ENCODE measurements at regions not wholly inside any gene's neighbourhood (a gene's known extent, or its start where the extent isn't known, plus 50 kb on each side); places are given as distances from the start of the nearest gene placed in this dataset.

DNA sequence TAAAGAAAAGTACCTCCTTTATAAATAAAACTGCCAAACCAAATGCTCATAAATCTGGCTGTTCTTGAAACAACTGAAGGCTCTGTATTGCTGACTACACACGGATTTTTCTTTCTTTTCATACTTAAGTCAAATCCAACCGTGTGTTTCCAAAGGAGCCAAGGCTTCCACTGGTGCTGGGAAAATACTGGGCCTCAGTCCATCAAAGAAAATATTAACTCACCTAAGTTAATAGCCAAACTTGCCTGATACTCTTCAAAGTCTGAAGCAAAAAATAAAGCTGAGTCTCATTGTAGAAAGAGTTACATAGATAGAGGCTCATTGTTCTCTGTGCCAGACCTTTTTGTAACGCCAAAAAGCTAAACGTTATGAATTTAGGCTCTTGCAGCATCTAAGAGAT, 350.4 kb upstream of the CDH9 start:
- no peak overlapping the region for H3K9ac ChIP-seq (ENCODE audit: low read length)
- no peaks in the 10 kb centered on the region for H3K79me1 ChIP-seq (replicated peaks; ENCODE audit: low read length, poor library complexity, severe bottlenecking)
- no peaks in the 10 kb centered on the region for H3K4me1 ChIP-seq (ENCODE audit: control insufficient read depth, insufficient read depth, low read depth, low read length)
- no peak overlapping the region for H3K14ac ChIP-seq (ENCODE audit: low read length in 2 of 2)
- no peak overlapping the region for H2BK120ac ChIP-seq (ENCODE audit: low read depth, low read length)
- no peak overlapping the region for H3K4me2 ChIP-seq (ENCODE audit: low read length, poor library complexity, severe bottlenecking)
- H4K91ac ChIP-seq (ENCODE audit: low read length) = no peak overlapping the region
- H3K9me3 ChIP-seq (ENCODE audit: control insufficient read depth, low read length) = no peaks in the 10 kb centered on the region
- no peaks in the 10 kb centered on the region for H3K36me3 ChIP-seq (ENCODE audit: control insufficient read depth in 1 of 2, insufficient read depth in 2 of 2, low read depth in 1 of 2, low read length in 2 of 2)
- no peak overlapping the region for H2AFZ ChIP-seq (ENCODE audit: low read depth, low read length)
- H3K27me3 ChIP-seq (ENCODE audit: control insufficient read depth in 1 of 2, insufficient read depth in 1 of 2, low read length in 2 of 2) = no peaks in the 10 kb centered on the region
- no peak overlapping the region for H2BK12ac ChIP-seq (ENCODE audit: low read length in 2 of 2)
- no peak overlapping the region for H2AK5ac ChIP-seq (ENCODE audit: low read length, severe bottlenecking)
- no peak overlapping the region for H3K4me3 ChIP-seq (ENCODE audit: insufficient read depth in 1 of 2, low read depth in 1 of 2, low read length in 2 of 2)
- H3K4ac ChIP-seq (ENCODE audit: low read depth in 1 of 2, low read length in 2 of 2) = no peak overlapping the region
- H2BK5ac ChIP-seq (ENCODE audit: low read depth, low read length, poor library complexity, severe bottlenecking) = no peak overlapping the region
- no peak overlapping the region for H3K18ac ChIP-seq (ENCODE audit: low read depth in 1 of 2, low read length in 2 of 2)
- WGBS = 85% methylated on average over 4 of the region's 4 CpGs
- no peak overlapping the region for H3K23ac ChIP-seq (ENCODE audit: low read length in 2 of 2)
- H4K8ac ChIP-seq (ENCODE audit: low read length) = no peak overlapping the region
- no peak for DNase-seq
- peak overlapping the region; percentile 11 for H3K27ac ChIP-seq (ENCODE audit: low read length, poor library complexity, severe bottlenecking)
- no peak overlapping the region for H2BK15ac ChIP-seq (ENCODE audit: low read depth, poor library complexity, severe bottlenecking)

DNA sequence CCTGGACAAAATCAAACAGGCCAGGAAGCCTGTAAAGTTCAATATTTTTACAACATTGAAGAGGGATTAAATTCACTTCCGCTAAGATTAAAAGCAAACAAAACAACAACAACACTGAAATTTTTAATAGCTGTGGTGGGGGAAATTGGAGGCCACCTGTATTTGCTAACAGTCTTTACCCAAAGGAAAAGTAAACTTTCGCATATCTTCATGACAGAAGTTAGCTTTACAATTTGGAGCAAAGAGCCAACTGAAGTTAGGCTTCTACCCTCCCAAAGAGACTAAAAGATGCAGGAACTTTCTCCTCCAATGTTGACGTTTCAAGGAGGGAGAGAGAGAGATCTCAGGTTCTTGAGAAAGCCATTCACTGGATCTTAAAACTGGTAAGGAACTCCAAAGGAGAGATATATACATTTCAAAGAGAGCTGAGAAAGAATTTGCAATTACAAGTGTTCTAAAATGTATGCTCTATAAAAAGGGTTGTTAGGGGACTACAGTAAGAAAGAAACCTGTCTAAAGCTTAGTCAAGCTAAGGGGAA, 349.2 kb upstream of the CDH9 start:
- 50% methylated on average over 1 of the region's 3 CpGs for WGBS
- H3K14ac ChIP-seq (ENCODE audit: low read length in 2 of 2) = no peak overlapping the region
- no peaks in the 10 kb centered on the region for H3K79me1 ChIP-seq (replicated peaks; ENCODE audit: low read length, poor library complexity, severe bottlenecking)
- H3K27me3 ChIP-seq (ENCODE audit: control insufficient read depth in 1 of 2, insufficient read depth in 1 of 2, low read length in 2 of 2) = no peaks in the 10 kb centered on the region
- no peak overlapping the region for H2BK5ac ChIP-seq (ENCODE audit: low read depth, low read length, poor library complexity, severe bottlenecking)
- no peaks in the 10 kb centered on the region for H3K36me3 ChIP-seq (ENCODE audit: control insufficient read depth in 1 of 2, insufficient read depth in 2 of 2, low read depth in 1 of 2, low read length in 2 of 2)
- no peaks in the 10 kb centered on the region for H3K4me1 ChIP-seq (ENCODE audit: control insufficient read depth, insufficient read depth, low read depth, low read length)
- H3K9ac ChIP-seq (ENCODE audit: low read length) = no peak overlapping the region
- H3K9me3 ChIP-seq (ENCODE audit: control insufficient read depth, low read length) = no peaks in the 10 kb centered on the region
- no peak overlapping the region for H3K4me2 ChIP-seq (ENCODE audit: low read length, poor library complexity, severe bottlenecking)
- no peak overlapping the region for H2AFZ ChIP-seq (ENCODE audit: low read depth, low read length)
- no peak overlapping the region for H4K91ac ChIP-seq (ENCODE audit: low read length)
- no peak overlapping the region for H4K8ac ChIP-seq (ENCODE audit: low read length)
- H2BK120ac ChIP-seq (ENCODE audit: low read depth, low read length) = no peak overlapping the region
- H2BK12ac ChIP-seq (ENCODE audit: low read length in 2 of 2) = no peak overlapping the region
- H3K4ac ChIP-seq (ENCODE audit: low read depth in 1 of 2, low read length in 2 of 2) = no peak overlapping the region
- no peak overlapping the region for H3K27ac ChIP-seq (ENCODE audit: low read length, poor library complexity, severe bottlenecking)
- no peak overlapping the region for H3K18ac ChIP-seq (ENCODE audit: low read depth in 1 of 2, low read length in 2 of 2)
- no peak overlapping the region for H2BK15ac ChIP-seq (ENCODE audit: low read depth, poor library complexity, severe bottlenecking)
- no peak for DNase-seq
- H3K4me3 ChIP-seq (ENCODE audit: insufficient read depth in 1 of 2, low read depth in 1 of 2, low read length in 2 of 2) = no peak overlapping the region
- no peak overlapping the region for H2AK5ac ChIP-seq (ENCODE audit: low read length, severe bottlenecking)
- no peak overlapping the region for H3K23ac ChIP-seq (ENCODE audit: low read length in 2 of 2)

DNA sequence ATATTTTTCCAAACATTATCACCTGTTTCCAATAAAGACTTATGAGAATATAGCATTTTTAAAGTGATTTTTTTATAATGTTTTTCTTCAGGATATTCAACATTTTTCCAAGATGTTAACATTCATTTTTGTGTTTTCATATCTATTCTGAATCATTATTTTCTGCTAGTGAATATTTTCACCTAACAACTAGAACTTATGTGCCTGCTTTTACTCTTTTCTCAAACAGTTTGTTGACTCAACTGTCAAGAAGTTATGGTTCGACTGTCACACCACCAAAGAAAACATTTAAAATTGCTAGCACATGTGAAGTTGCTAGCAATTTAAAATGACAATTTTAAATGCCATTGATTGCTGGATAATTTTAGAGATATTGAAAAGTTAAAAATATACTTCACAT, 343.3 kb upstream of the CDH9 start:
- Histone ChIP-seq H2BK12ac (ENCODE audit: low read length in 2 of 2) (no peak overlapping the region), H3K4me2 (ENCODE audit: low read length, poor library complexity, severe bottlenecking) (no peak overlapping the region), H3K27me3 (ENCODE audit: control insufficient read depth in 1 of 2, insufficient read depth in 1 of 2, low read length in 2 of 2) (no peaks in the 10 kb centered on the region), H3K9me3 (ENCODE audit: control insufficient read depth, low read length) (no peaks in the 10 kb centered on the region), H3K36me3 (ENCODE audit: control insufficient read depth in 1 of 2, insufficient read depth in 2 of 2, low read depth in 1 of 2, low read length in 2 of 2) (no peaks in the 10 kb centered on the region), H4K91ac (ENCODE audit: low read length) (no peak overlapping the region), H3K4ac (ENCODE audit: low read depth in 1 of 2, low read length in 2 of 2) (no peak overlapping the region), H3K27ac (ENCODE audit: low read length, poor library complexity, severe bottlenecking) (no peak overlapping the region), H3K4me3 (ENCODE audit: insufficient read depth in 1 of 2, low read depth in 1 of 2, low read length in 2 of 2) (no peak overlapping the region), H3K18ac (ENCODE audit: low read depth in 1 of 2, low read length in 2 of 2) (no peak overlapping the region), H3K23ac (ENCODE audit: low read length in 2 of 2) (no peak overlapping the region), H4K8ac (ENCODE audit: low read length) (no peak overlapping the region), H2BK5ac (ENCODE audit: low read depth, low read length, poor library complexity, severe bottlenecking) (no peak overlapping the region), H2BK15ac (ENCODE audit: low read depth, poor library complexity, severe bottlenecking) (no peak overlapping the region), H2AFZ (ENCODE audit: low read depth, low read length) (no peak overlapping the region), H3K4me1 (ENCODE audit: control insufficient read depth, insufficient read depth, low read depth, low read length) (no peaks in the 10 kb centered on the region), H2AK5ac (ENCODE audit: low read length, severe bottlenecking) (no peak overlapping the region), H3K79me1 (replicated peaks; ENCODE audit: low read length, poor library complexity, severe bottlenecking) (no peaks in the 10 kb centered on the region), H3K14ac (ENCODE audit: low read length in 2 of 2) (no peak overlapping the region), H2BK120ac (ENCODE audit: low read depth, low read length) (no peak overlapping the region), H3K9ac (ENCODE audit: low read length) (no peak overlapping the region)
- no peak for DNase-seq
- WGBS = no CpG with 5 or more reads among the region's 1 CpG

DNA sequence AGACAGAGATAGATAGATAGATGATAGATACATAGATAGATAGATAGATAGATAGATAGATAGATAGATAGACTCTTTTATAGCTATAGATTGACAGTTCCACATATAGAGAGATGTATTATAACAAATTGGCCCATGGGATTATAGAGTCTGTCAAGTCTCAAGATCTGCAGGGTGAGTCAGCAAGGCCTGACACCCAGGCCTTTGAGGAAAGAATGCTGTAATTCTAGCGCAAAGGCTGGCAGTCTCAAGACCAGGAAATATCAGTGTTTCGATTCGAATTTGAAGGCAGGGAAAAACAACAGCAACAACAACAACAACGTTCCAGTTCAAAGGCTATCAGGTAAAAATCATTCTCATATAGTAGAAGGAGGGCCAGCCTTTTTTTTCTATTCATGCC, 339.2 kb upstream of the CDH9 start:
- WGBS = 86% methylated on average over 4 of the region's 4 CpGs
- H3K9me3 ChIP-seq (ENCODE audit: control insufficient read depth, low read length) = no peaks in the 10 kb centered on the region
- no peak overlapping the region for H3K4ac ChIP-seq (ENCODE audit: low read depth in 1 of 2, low read length in 2 of 2)
- H3K18ac ChIP-seq (ENCODE audit: low read depth in 1 of 2, low read length in 2 of 2) = no peak overlapping the region
- DNase-seq = peak; percentile 11
- no peak overlapping the region for H2BK5ac ChIP-seq (ENCODE audit: low read depth, low read length, poor library complexity, severe bottlenecking)
- no peak overlapping the region for H2AFZ ChIP-seq (ENCODE audit: low read depth, low read length)
- H3K27ac ChIP-seq (ENCODE audit: low read length, poor library complexity, severe bottlenecking) = no peak overlapping the region
- H2AK5ac ChIP-seq (ENCODE audit: low read length, severe bottlenecking) = no peak overlapping the region
- H3K14ac ChIP-seq (ENCODE audit: low read length in 2 of 2) = no peak overlapping the region
- H3K36me3 ChIP-seq (ENCODE audit: control insufficient read depth in 1 of 2, insufficient read depth in 2 of 2, low read depth in 1 of 2, low read length in 2 of 2) = no peaks in the 10 kb centered on the region
- H4K8ac ChIP-seq (ENCODE audit: low read length) = no peak overlapping the region
- H3K4me1 ChIP-seq (ENCODE audit: control insufficient read depth, insufficient read depth, low read depth, low read length) = no peaks in the 10 kb centered on the region
- no peaks in the 10 kb centered on the region for H3K79me1 ChIP-seq (replicated peaks; ENCODE audit: low read length, poor library complexity, severe bottlenecking)
- no peak overlapping the region for H3K9ac ChIP-seq (ENCODE audit: low read length)
- H3K4me2 ChIP-seq (ENCODE audit: low read length, poor library complexity, severe bottlenecking) = no peak overlapping the region
- H4K91ac ChIP-seq (ENCODE audit: low read length) = no peak overlapping the region
- H3K27me3 ChIP-seq (ENCODE audit: control insufficient read depth in 1 of 2, insufficient read depth in 1 of 2, low read length in 2 of 2) = no peaks in the 10 kb centered on the region
- H2BK120ac ChIP-seq (ENCODE audit: low read depth, low read length) = no peak overlapping the region
- no peak overlapping the region for H2BK12ac ChIP-seq (ENCODE audit: low read length in 2 of 2)
- no peak overlapping the region for H3K23ac ChIP-seq (ENCODE audit: low read length in 2 of 2)
- no peak overlapping the region for H2BK15ac ChIP-seq (ENCODE audit: low read depth, poor library complexity, severe bottlenecking)
- H3K4me3 ChIP-seq (ENCODE audit: insufficient read depth in 1 of 2, low read depth in 1 of 2, low read length in 2 of 2) = no peak overlapping the region
